Stimulated activated naive CD8-positive, alpha-beta T cell treated with anti-CD3 and anti-CD28 coated beads, Interleukin-15, Interleukin-2, amounts not matched to agents 100 ng/mL and 50 ng/mL, for 24 hours (primary cell): ENCODE measurements at regions not wholly inside any gene's neighbourhood (a gene's known extent, or its start where the extent isn't known, plus 50 kb on each side); places are given as distances from the start of the nearest gene placed in this dataset.
"Not testable (repeated sequence)": the region's sequence is repeated elsewhere in the genome, so short reads cannot be mapped to it uniquely, and the experiment has no call there.

Source experiments
- H3K27ac Mint-ChIP-seq: one replicate; pipeline ENCODE4 v1.8.0; 2021; ENCODE audit warnings: mild to moderate bottlenecking, mixed read lengths
- H3K27me3 Mint-ChIP-seq: one replicate; pipeline ENCODE4 v1.8.0; 2021; ENCODE audit warnings: mixed read lengths
- H3K36me3 Mint-ChIP-seq: one replicate; pipeline ENCODE4 v1.8.0; 2021; ENCODE audit warnings: low read depth, mixed read lengths
- H3K4me1 Mint-ChIP-seq: one replicate; pipeline ENCODE4 v1.8.0; 2021; ENCODE audit warnings: low read depth, mixed read lengths
- H3K4me3 Mint-ChIP-seq: one replicate; pipeline ENCODE4 v1.8.0; 2021; ENCODE audit warnings: mild to moderate bottlenecking, mixed read lengths
- H3K9me3 Mint-ChIP-seq: one replicate; pipeline ENCODE4 v1.8.0; 2021; ENCODE audit warnings: mixed read lengths

DNA sequence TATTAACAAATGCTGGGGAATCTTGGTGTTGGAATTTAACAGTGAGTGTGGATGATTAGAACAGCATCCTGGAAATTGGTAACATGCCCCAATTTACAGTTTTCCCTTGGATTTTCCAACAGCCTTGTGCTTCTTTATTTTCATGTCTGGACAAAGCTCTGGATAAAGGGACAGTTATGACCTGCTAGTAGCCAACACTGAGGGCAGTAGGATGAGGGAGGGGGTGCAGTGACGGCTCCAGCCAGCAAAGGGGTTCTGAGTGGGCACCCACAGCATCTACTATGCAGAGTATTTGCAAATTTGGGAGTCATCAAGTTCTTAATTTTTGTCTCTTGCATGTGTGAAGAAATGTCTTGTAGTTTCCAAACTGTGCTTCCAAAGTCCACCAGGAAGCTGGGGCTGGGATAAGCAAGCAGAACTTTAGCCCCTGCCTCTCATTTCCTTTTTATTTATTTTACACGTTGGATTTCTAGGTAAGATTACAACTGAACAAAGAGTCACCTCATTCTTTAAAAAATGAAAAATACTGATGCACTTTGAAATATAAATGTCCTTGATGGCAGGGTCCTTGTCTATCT is 63.0 kb upstream of the SELENOP start:
- Mint-ChIP-seq H3K36me3 (no peaks in the 10 kb centered on the region), H3K4me1 (peaks cover 11% of the 10 kb centered on the region), H3K27ac (no peak overlapping the region), H3K27me3 (peaks cover 7% of the 10 kb centered on the region), H3K9me3 (peaks cover 4% of the 10 kb centered on the region), H3K4me3 (no peak overlapping the region)

DNA sequence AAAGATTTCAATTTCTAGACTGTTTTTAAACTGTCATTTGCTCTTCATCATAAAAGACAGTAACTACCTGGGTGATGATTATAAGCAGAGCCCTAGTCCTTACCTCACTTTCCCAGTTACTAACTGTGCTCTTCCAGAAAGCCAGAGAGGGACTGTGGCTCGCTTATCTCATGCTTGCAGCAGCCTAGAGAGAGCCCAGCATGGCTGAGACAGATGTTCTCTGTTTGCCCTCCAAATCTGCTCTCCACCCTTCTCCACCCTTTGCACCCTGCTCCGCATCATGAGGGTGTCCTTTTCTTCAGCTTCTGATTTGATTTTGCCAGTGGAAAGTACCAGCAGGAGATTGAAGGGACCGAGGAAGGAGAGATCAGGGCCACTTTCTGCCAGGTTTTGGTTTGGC is 61.2 kb upstream of the SELENOP start:
- H3K4me1 Mint-ChIP-seq = peaks cover 11% of the 10 kb centered on the region
- peaks cover 8% of the 10 kb centered on the region for H3K27me3 Mint-ChIP-seq
- H3K36me3 Mint-ChIP-seq = no peaks in the 10 kb centered on the region
- H3K9me3 Mint-ChIP-seq = peaks cover 12% of the 10 kb centered on the region
- no peak overlapping the region for H3K4me3 Mint-ChIP-seq
- no peak overlapping the region for H3K27ac Mint-ChIP-seq

DNA sequence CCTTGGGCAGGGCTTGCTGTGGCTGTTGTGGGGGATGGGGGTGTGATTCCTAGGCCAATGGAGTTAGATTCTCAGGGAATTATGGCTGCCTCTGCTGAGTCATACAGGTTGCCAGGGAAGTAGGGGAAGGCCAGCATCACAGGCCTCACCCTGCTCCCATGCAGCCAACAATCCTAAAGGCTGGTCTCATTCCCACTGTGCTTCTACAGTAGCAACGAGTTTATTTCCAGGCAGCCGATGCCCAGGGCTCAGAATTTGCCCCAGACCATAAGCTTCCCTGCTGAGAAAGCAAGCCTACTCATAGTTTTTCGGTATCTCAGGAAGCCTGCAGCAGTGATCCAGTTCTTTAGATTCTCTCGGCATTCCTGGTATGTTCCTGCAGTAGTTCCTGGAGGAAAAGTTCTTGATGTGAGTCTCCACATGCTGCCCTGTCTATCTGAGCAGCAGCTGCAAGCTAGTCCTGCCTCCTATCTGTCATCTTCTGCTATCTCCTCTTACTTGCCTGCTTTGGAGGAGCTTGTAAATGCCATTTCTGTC is 59.3 kb upstream of the SELENOP start:
- Mint-ChIP-seq H3K4me1 (peaks cover 5% of the 10 kb centered on the region), H3K4me3 (no peak overlapping the region), H3K27ac (no peak overlapping the region), H3K27me3 (peaks cover 8% of the 10 kb centered on the region), H3K9me3 (peaks cover 12% of the 10 kb centered on the region), H3K36me3 (no peaks in the 10 kb centered on the region)

DNA sequence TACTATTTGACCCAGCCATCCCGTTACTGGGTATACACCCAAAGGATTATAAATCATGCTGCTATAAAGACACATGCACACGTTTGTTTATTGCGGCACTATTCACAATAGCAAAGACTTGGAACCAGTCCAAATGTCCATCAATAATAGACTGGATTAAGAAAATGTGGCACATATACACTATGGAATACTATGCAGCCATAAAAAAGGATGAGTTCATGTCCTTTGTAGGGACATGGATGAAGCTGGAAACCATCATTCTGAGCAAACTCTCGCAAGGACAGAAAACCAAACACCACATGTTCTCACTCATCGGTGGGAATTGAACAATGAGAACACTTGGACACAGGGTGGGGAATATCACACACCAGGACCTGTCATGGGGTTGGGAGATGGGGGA is 56.7 kb upstream of the SELENOP start:
- Mint-ChIP-seq H3K9me3 (peaks cover 23% of the 10 kb centered on the region), H3K27me3 (peaks cover 19% of the 10 kb centered on the region)
- H3K36me3 Mint-ChIP-seq, H3K4me1 Mint-ChIP-seq, H3K4me3 Mint-ChIP-seq, H3K27ac Mint-ChIP-seq: not testable (repeated sequence)

DNA sequence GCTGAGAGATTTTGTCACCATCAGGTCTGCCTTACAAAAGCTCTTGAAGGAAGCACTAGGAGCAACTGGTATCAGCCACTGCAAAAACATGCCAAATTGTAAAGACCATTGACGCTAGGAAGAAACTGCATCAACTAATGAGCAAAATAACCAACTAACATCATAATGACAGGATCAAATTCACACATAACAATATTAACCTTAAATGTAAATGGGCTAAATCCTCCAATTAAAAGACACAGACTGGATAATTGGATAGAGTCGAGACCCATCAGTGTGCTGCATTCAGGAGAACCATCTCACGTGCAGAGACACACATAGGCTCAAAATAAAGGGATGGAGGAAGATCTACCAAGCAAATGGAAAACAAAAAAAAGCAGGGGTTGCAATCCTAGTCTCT is 53.1 kb upstream of the SELENOP start:
- H3K27me3 Mint-ChIP-seq = peaks cover 39% of the 10 kb centered on the region
- H3K36me3 Mint-ChIP-seq, H3K4me1 Mint-ChIP-seq, H3K27ac Mint-ChIP-seq, H3K4me3 Mint-ChIP-seq: not testable (repeated sequence)
- peaks cover 28% of the 10 kb centered on the region for H3K9me3 Mint-ChIP-seq
